B cell (primary cell): ENCODE measurements at regions not wholly inside any gene's neighbourhood (a gene's known extent, or its start where the extent isn't known, plus 50 kb on each side); places are given as distances from the start of the nearest gene placed in this dataset.

Experiments
- ATAC-seq: fragments of 200-7000 bp; cut with Tn5 transposase; one replicate; pipeline ENCODE4 v1.10.0; 2021; ENCODE audit warnings: low read depth, mild to moderate bottlenecking, moderate number of reproducible peaks, moderate library complexity
- CTCF ChIA-PET: fragments of 350-600 bp; sonication (Branson Sonifier 250); formaldehyde crosslinking; loops from one replicate; lab custom pipeline; 2021; ENCODE audit warnings: antibody characterized with exemption, inconsistent platforms; lab: Charles Lee
- POLR2A ChIA-PET: fragments of 350-600 bp; sonication (Branson Sonifier 250); formaldehyde crosslinking; loops from one replicate; lab custom pipeline; 2021; ENCODE audit warnings: antibody characterized with exemption; lab: Charles Lee
- DNase-seq: peaks from one replicate; pipeline ENCODE4 v3.0.0; 2013
- H2AFZ ChIP-seq: 2 replicates; pipeline ENCODE4 v1.6.1; 2012; ENCODE audit warnings: mild to moderate bottlenecking, low read depth, low read length; ENCODE audit not compliant: insufficient read depth, poor library complexity, severe bottlenecking
- H3K27ac ChIP-seq, 2 donors: 1 replicate in 1 of 2; 2 replicates in 1 of 2; pipeline ENCODE4 v1.5.1; 2012 to 2013; ENCODE audit warnings: low read length in 2 of 2, mild to moderate bottlenecking in 2 of 2, moderate library complexity in 1 of 2
- H3K27me3 ChIP-seq, 4 experiments: fragments of 200-600 bp in 1 of 4; sonication (generic) in 1 of 4; replicated peaks in 1 of 4; 1 replicate in 2 of 4; 2 replicates in 2 of 4; pipeline versions ENCODE4 v1.6.1 to v1.7.0; 2013 to 2016; ENCODE audit warnings: low read length in 3 of 4, mild to moderate bottlenecking in 2 of 4, mixed read lengths in 1 of 4, moderate library complexity in 1 of 4; ENCODE audit not compliant: insufficient read depth in 4 of 4, control insufficient read depth in 3 of 4; ENCODE audit errors: control extremely low read depth in 1 of 4
- H3K36me3 ChIP-seq, 2 experiments: replicated peaks in 1 of 2; 1 replicate in 1 of 2; 2 replicates in 1 of 2; pipeline versions ENCODE4 v1.6.1 to v1.7.1; 2013; ENCODE audit warnings: low read length in 1 of 2; ENCODE audit not compliant: insufficient read depth in 2 of 2, control insufficient read depth in 1 of 2; ENCODE audit errors: control extremely low read depth in 1 of 2, extremely low read depth in 1 of 2
- H3K4me1 ChIP-seq, 2 donors: fragments of 200-600 bp in 1 of 2; sonication (generic) in 1 of 2; 1 replicate in 1 of 2; 2 replicates in 1 of 2; pipeline versions ENCODE4 v1.5.1 to v1.6.1; 2013 to 2017; ENCODE audit warnings: low read length in 2 of 2; ENCODE audit not compliant: control insufficient read depth in 2 of 2, insufficient read depth in 2 of 2
- H3K4me2 ChIP-seq: replicated peaks from 2 replicates; pipeline ENCODE3; 2012; ENCODE audit warnings: mild to moderate bottlenecking, low read depth, low read length; ENCODE audit not compliant: poor library complexity, severe bottlenecking
- H3K4me3 ChIP-seq, 5 experiments: fragments of 200-600 bp in 1 of 5; sonication (generic) in 1 of 5; 1 replicate in 3 of 5; 2 replicates in 2 of 5; pipeline versions ENCODE4 v1.5.1 to v1.7.0; 2011 to 2016; ENCODE audit warnings: low read length in 4 of 5, mild to moderate bottlenecking in 4 of 5, low read depth in 2 of 5, control low read depth in 1 of 5, moderate library complexity in 1 of 5; ENCODE audit not compliant: insufficient read depth in 1 of 5; ENCODE audit errors: control extremely low read depth in 1 of 5, extremely low read depth in 1 of 5
- H3K79me2 ChIP-seq: fragments of 200-600 bp; sonication (generic); one replicate; pipeline ENCODE4 v1.6.0; 2016; ENCODE audit warnings: low read length; ENCODE audit not compliant: control insufficient read depth, insufficient read depth
- H3K9ac ChIP-seq: fragments of 200-600 bp; sonication (generic); 2 replicates; pipeline ENCODE4 v1.6.1; 2017; ENCODE audit warnings: mild to moderate bottlenecking, low read length, moderate library complexity
- H3K9me3 ChIP-seq, 3 donors: one replicate each; pipeline versions ENCODE4 v1.6.1 to v1.7.1; 2013; ENCODE audit warnings: low read length in 2 of 3; ENCODE audit not compliant: control insufficient read depth in 2 of 3, insufficient read depth in 1 of 3; ENCODE audit errors: control extremely low read depth in 1 of 3
- H4K20me1 ChIP-seq: 2 replicates; pipeline ENCODE4 v1.6.0; 2012; ENCODE audit warnings: mild to moderate bottlenecking, low read length; ENCODE audit not compliant: insufficient read depth, control insufficient read depth, poor library complexity, severe bottlenecking
- H3K27ac Mint-ChIP-seq: one replicate; pipeline ENCODE4 v1.8.0; 2021; ENCODE audit warnings: mixed read lengths
- H3K27me3 Mint-ChIP-seq: one replicate; pipeline ENCODE4 v1.8.0; 2021; ENCODE audit warnings: mixed read lengths
- H3K4me1 Mint-ChIP-seq: one replicate; pipeline ENCODE4 v1.8.0; 2021; ENCODE audit warnings: mixed read lengths
- H3K4me3 Mint-ChIP-seq: one replicate; pipeline ENCODE4 v1.8.0; 2021; ENCODE audit warnings: mixed read lengths
- H3K9me3 Mint-ChIP-seq: one replicate; pipeline ENCODE4 v1.8.0; 2022; ENCODE audit warnings: mixed read lengths; ENCODE audit not compliant: insufficient read depth
- CTCF ChIP-seq: fragments of 200-600 bp; IDR thresholded peaks from one replicate; pipeline ENCODE4 v1.8.0; 2022; ENCODE audit warnings: antibody characterized with exemption, mild to moderate bottlenecking
- EZH2 ChIP-seq: IDR thresholded peaks from 2 replicates; pipeline ENCODE4 v1.6.1; 2012; ENCODE audit warnings: borderline replicate concordance, low read depth, mild to moderate bottlenecking, moderate library complexity, low read length; ENCODE audit not compliant: insufficient read depth, poor library complexity, severe bottlenecking
- whole genome bisulfite sequencing: methylation state at CpG from one replicate; pipeline ENCODE4 v1.1.5; 2013; ENCODE audit warnings: missing lambda C conversion rate; ENCODE audit not compliant: insufficient coverage; 5-methylcytosine and 5-hydroxymethylcytosine counted together
- intact Hi-C: fragments of 100-400 bp; cut with micrococcal nuclease; formaldehyde crosslinking; loops from one replicate; pipeline ENCODE4 v1.10.0; 2022

DNA sequence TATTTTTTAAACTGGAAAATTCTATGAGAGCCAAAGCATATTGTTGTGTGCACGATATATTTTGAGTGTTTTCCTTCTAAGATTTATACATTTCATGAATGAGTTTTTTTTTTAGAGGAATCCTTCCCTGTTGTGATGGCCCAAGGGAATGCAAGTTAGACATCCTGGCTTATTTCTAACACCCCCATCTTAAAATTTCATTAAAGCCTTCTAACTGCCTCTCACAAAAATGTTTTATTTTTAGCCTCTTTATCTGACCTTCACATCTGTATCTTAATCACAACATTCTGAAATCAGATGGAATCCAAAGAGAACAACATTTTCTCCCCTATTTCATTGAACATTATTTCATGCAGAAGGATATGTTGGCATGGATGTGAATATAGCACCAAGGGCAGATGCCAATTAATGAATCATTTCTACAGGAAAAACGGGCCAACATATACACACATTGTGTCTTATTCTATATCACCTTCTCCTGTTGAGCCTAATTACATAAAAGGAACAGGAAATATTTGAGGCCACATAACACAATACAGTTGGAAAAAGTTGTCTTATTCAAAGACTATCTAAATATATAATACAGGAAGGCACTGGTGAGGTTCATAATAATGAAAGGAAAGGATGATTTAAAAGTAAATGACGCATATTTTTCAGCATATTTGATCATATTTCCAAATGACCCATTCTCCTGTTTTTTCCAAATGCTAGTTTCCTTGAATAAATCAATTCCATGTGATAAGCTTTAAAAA lies 455.5 kb downstream of the TTLL7 start:
- CTCF ChIA-PET, result no interaction called here
- ATAC-seq (no peak), DNase-seq (no peak)
- Histone ChIP-seq H3K9me3 (no peaks in the 10 kb centered on the region), H3K79me2 (no peaks in the 10 kb centered on the region), H2AFZ (no peak overlapping the region), H3K4me2 (no peak overlapping the region), H3K9ac (no peak overlapping the region), H3K27me3 (no peaks in the 10 kb centered on the region), H3K4me3 (no peak overlapping the region), H4K20me1 (no peaks in the 10 kb centered on the region), H3K27ac (no peak overlapping the region), H3K36me3 (no peaks in the 10 kb centered on the region), H3K4me1 (no peaks in the 10 kb centered on the region)
- POLR2A ChIA-PET, result no interaction called here
- Mint-ChIP-seq H3K9me3 (no peaks in the 10 kb centered on the region), H3K27ac (no peak overlapping the region), H3K4me3 (no peak overlapping the region), H3K27me3 (no peaks in the 10 kb centered on the region), H3K4me1 (no peaks in the 10 kb centered on the region)
- TF ChIP-seq CTCF, result no peak
- no peak for TF ChIP-seq EZH2
- WGBS, result no CpG with 5 or more reads among the region's 3 CpGs
- intact Hi-C loops, result no loop called here

GRCh38 chr1:83531521-83532309 lies 467.2 kb downstream of the TTLL7 start:
- Histone ChIP-seq H3K9ac (no peak overlapping the region), H3K4me3 (no peak overlapping the region), H3K36me3 (no peaks in the 10 kb centered on the region), H4K20me1 (no peaks in the 10 kb centered on the region), H3K9me3 (peaks cover 0 to 3% (median 0%) of the 10 kb centered on the region in 3 donors), H3K4me1 (no peaks in the 10 kb centered on the region), H3K79me2 (no peaks in the 10 kb centered on the region), H3K27ac (no peak overlapping the region), H3K4me2 (no peak overlapping the region), H2AFZ (no peak overlapping the region), H3K27me3 (no peaks in the 10 kb centered on the region)
- ATAC-seq (no peak), DNase-seq (no peak)
- Mint-ChIP-seq H3K9me3 (no peaks in the 10 kb centered on the region), H3K27me3 (no peaks in the 10 kb centered on the region), H3K4me1 (no peaks in the 10 kb centered on the region), H3K4me3 (no peak overlapping the region), H3K27ac (no peak overlapping the region)
- WGBS, result no CpG with 5 or more reads among the region's 2 CpGs
- no peak for TF ChIP-seq CTCF
- ChIA-PET POLR2A (no interaction called here), CTCF (no interaction called here)
- intact Hi-C loops, result no loop called here
